GM12865 (cell line): ENCODE measurements at regions not wholly inside any gene's neighbourhood (a gene's known extent, or its start where the extent isn't known, plus 50 kb on each side); places are given as distances from the start of the nearest gene placed in this dataset.

Experiments
- DNase-seq: peaks from one replicate; pipeline ENCODE4 v3.0.0; 2010; ENCODE audit warnings: low read depth
- H3K4me3 ChIP-seq: 2 replicates; pipeline ENCODE4 v1.5.1; 2011; ENCODE audit warnings: mild to moderate bottlenecking, low read depth, low read length, control low read depth
- TF ChIP-seq, protein P1 (sequence below): IDR thresholded peaks from 2 replicates; pipeline ENCODE4 v1.5.1; 2011; ENCODE audit warnings: low read length, control low read depth, low read depth, inconsistent platforms; ENCODE audit not compliant: insufficient read depth; ENCODE audit errors: missing control alignments

DNA sequence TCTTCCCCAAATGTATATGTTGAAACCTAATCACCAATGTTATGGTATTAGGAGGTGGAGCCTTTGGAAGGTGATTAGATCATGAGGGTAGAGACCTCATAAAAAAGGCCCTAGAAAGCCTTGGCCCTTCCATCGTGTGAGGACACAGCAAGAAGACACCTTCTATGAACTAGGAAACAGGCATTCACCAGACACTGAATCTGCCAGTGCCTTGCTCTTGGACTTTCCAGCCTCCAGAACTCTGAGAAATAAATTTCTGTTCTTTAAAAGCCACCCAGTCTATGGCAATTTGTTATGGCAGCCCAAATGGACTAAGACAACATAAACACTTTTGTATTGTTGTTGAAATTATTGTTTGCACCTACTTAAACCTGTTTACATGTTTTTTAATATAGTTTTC, 221.8 kb upstream of the RPS6KA3 start:
- TF ChIP-seq, protein P1, sequence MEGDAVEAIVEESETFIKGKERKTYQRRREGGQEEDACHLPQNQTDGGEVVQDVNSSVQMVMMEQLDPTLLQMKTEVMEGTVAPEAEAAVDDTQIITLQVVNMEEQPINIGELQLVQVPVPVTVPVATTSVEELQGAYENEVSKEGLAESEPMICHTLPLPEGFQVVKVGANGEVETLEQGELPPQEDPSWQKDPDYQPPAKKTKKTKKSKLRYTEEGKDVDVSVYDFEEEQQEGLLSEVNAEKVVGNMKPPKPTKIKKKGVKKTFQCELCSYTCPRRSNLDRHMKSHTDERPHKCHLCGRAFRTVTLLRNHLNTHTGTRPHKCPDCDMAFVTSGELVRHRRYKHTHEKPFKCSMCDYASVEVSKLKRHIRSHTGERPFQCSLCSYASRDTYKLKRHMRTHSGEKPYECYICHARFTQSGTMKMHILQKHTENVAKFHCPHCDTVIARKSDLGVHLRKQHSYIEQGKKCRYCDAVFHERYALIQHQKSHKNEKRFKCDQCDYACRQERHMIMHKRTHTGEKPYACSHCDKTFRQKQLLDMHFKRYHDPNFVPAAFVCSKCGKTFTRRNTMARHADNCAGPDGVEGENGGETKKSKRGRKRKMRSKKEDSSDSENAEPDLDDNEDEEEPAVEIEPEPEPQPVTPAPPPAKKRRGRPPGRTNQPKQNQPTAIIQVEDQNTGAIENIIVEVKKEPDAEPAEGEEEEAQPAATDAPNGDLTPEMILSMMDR: no peak
- no peak for DNase-seq
- no peak overlapping the region for H3K4me3 ChIP-seq

DNA sequence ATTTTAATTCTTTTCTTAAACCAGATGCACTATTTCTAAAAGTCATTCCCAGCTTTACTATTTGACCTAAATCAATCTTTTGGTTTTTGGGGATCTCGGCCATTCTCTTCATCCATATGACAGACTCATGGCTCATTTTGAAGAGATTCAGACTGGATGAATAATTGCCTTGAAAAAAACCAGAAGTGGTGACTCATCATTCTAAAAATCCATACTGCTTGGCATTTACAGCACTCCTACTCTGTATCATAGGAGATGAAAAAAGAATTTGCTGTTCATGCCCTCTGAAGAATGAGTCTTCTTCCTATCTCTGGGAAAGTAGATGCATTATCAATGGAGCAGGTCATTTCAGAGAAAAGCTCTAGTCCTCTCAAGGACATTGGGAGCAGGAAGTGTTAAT, 220.5 kb upstream of the RPS6KA3 start:
- no peak for DNase-seq
- TF ChIP-seq, protein P1: no peak
- H3K4me3 ChIP-seq: no peak overlapping the region

DNA sequence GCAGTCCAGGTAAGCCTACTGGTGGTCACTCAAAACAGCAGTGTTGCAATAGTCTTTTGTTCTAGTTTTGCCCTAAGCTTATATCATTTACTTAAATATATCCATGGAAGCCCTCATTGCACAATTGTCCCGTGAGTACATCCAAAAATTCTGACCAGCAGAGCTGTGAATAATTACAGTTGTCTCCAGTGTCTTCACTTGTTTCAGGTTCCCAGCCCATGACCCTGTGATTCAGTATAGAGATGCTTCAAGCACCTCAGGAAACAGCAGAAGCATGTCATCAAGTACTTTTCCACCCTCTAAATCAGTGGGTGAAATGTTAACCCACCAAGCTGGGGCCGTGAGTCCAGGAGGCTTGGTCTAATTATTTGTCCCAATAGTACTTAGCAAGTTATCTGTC, 214.9 kb upstream of the RPS6KA3 start:
- no peak overlapping the region for H3K4me3 ChIP-seq
- TF ChIP-seq, protein P1: no peak
- DNase-seq: no peak

DNA sequence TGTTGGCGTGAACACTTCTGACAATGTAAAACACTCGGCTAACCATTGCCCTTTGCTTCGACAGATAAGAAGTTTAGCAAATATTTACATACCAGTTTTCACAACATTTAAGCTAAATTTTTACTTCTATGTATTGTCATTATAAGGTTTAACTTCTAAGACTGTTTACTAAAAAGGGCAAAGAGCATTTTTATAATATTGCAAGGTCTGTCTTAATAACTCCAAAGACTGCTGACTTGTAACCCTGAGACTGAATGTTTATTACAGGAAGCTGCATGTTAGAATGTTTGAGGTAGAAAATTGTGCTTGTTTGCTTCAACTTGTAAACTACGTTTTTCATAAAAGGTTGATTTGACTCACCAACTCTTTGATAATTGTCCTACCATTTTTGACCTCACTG, 213.2 kb upstream of the RPS6KA3 start:
- TF ChIP-seq, protein P1: no peak
- no peak overlapping the region for H3K4me3 ChIP-seq
- DNase-seq: no peak

DNA sequence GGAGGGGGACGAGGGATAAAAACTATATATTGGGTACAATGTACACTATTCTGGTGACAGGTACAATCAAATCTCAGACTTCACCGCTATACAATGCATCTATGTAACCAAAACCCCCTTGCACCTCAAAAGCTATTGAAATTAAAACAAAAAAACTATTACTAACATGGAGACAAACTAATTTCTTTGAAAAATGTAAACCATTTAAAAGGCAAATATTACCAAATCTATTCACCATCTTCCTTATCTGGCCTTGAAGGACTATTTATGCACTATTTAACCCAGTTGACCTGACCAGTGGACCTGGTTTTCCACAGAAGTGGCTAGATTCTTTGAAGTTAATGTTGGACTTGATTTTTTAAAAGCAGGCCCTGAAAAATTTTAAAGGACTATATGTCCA, 212.3 kb upstream of the RPS6KA3 start:
- DNase-seq: no peak

DNA sequence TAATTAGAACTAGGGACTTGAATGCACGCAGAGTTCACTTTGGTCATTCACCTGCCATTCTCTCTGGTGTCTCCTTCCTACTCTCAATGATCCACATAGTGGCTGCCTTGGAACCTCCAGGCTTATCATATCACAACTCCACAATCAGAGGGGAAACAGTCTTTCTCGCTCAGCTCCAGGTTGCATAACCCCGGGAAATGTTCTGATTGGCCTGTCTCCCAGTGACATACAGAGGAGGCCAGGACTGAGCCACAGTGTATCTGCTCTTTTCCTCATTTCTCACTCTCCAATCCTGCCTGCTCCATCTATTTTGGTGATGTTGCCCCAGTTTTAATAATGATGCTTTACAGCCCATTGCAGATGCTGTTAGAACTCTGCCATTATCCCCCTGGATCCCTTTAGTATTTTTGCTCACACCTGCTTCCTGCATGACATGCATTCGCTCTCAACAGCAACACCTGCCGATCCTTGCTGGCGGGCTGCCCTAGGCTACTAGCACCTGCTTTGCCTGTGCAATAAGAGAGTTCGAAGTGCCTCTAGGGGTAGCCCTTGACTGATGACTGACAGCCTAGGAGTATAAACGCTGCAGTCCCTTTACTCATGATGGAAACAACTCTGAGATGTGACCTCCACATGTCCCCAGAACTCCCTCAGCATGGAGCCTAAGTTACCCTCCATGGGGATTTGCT, 211.3 kb upstream of the RPS6KA3 start:
- DNase-seq: no peak
- H3K4me3 ChIP-seq: no peak overlapping the region

More for the DNA sequence above, 212.3 kb upstream of the RPS6KA3 start:
- H3K4me3 ChIP-seq: no peak overlapping the region
- TF ChIP-seq, protein P1: no peak

More for the DNA sequence above, 211.3 kb upstream of the RPS6KA3 start:
- TF ChIP-seq, protein P1: no peak
